Loucy (cell line): ENCODE measurements at regions not wholly inside any gene's neighbourhood (a gene's known extent, or its start where the extent isn't known, plus 50 kb on each side); places are given as distances from the start of the nearest gene placed in this dataset.

Source experiments
- CTCF ChIP-seq: fragments of 200-600 bp; sonication (generic); conservative IDR thresholded peaks from 2 replicates; pipeline ENCODE4 v1.5.1; 2014; ENCODE audit warnings: mild to moderate bottlenecking, antibody characterized with exemption, low read length
- EZH2phosphoT487 ChIP-seq: fragments of 200-600 bp; IDR thresholded peaks from 2 replicates; pipeline ENCODE4 v1.6.1; 2018; ENCODE audit warnings: antibody characterized with exemption, mild to moderate bottlenecking, moderate library complexity, borderline replicate concordance

GRCh38 chrX:40168480-40169011 lies 70.8 kb upstream of the BCOR start:
- TF ChIP-seq EZH2phosphoT487 (no peak), CTCF (no peak)
